NCI-H146 treated with DMSO at 0.1 percent for 48 hours (cell line): ENCODE measurements at regions not wholly inside any gene's neighbourhood (a gene's known extent, or its start where the extent isn't known, plus 50 kb on each side); places are given as distances from the start of the nearest gene placed in this dataset.
A peak's percentile ranks its signal among the peaks of the same experiment; 100 is the strongest.

ENCODE experiments used
- DNase-seq: peaks from one replicate; lab custom pipeline; 2025; ENCODE audit not compliant: unreplicated experiment; lab: John Stamatoyannopoulos, UW

DNA sequence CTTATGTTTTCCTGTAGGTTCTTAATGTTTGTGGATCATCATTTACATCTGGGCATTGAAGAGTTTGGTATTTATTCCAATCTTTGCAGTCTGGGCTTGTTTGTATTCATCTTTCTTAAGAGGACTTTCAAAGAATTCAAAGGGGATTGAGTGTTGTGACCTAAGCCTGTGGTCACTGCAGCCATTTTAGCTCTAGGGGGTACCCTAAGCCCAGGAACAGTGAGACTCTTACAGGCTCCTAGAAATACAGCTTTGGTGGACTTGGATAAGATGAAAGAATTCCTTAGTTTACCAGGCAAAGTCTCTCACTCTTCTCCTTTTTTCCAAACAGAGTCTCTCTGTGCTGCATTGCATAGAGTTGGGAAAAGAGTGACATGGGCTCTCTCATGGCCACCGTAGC, 2539.0 kb upstream of the PCDH20 start:
- no peak for DNase-seq

DNA sequence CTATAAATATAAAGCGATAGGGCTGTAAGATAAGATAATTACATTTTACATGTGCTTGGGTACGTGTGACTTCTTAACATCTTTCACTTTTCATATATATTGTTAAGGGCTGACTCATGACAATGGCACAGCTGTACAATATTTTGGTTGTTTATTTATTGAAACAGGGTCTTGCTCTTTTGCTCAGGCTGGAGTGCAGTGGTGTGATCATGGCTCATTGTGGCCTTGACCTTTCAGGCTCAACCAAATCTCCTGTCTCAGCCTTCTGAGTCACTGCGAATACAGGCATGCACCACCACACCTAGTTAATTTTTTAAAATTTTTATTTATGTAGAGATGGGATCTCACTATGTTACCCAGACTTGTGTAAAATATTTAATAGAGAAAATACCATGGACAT, 2532.4 kb upstream of the PCDH20 start:
- no peak for DNase-seq

DNA sequence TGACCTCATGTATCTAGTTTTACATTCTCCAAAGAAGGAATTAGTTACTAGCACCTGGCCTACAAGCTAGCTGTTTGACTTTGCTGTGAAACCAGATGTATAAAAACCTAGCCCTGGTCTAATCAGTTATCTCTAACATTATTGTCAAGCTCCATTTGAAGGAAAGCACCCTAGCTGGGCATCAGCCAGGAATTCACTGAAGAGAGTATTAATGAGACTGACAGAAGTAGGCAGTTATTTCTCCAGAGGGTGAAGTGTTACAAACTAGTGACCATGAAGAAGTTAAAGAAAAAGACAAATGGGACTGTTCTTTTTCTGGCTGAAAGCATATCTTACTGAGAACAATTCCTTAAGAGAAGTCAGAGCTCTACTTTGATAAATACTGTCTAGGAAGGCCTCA, 2529.3 kb upstream of the PCDH20 start:
- no peak for DNase-seq

DNA sequence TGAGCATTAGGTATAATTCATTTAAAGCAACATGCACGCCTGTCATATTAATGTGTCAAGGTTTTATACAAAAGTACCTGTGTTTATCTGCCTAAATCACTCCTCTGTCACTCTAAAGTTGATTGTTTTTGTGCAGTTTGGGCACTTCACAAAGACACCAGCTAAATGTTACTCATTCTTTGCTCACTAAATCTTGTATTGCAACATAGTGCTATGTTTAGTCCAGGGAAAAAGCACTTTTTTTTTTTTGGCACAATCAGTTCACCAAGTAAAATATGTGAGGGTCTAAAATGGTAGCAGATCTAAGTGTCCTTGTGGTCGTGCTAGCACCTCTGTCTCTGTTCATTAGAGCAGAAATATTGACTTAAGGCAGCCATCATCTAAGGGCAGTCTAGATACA, 2526.7 kb upstream of the PCDH20 start:
- no peak for DNase-seq

DNA sequence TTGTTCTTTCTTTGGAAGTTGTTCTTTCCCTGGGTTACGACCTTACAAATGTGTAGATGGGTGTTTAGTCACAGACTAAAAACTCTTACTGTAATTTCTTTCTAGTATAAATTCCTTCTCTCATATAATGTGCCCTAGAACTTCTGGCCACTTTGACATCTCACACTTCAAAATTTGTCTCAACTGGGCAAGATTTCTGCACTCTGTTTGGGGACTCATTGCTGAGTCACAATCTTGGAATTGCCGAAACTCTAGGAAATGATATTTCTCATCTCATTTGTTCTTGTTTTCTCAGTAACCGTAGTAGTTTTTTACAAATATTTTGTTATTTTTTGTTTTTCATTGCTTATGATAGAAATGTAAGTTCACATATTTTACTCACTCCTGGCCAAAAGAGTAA, 2523.2 kb upstream of the PCDH20 start:
- DNase-seq: no peak

DNA sequence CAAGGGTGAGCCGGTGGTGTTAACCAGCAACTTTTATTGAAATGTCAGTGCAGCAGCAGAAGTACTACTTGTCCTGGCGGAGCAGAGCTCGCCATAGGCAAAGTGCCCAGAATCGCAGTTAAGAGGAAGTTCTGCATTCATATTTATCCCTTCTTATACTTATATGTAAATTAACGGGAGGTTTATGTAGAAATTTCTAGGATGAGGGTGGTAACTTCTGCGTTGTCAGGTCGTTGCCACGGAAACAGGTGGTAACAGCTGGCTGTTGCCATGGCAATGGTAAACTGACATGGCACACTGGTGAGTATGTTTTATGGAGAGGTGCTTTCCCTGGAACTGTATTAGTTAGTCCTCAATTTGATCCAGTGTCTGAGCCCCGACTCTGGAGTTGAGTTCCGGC, 2494.9 kb upstream of the PCDH20 start:
- no peak for DNase-seq

DNA sequence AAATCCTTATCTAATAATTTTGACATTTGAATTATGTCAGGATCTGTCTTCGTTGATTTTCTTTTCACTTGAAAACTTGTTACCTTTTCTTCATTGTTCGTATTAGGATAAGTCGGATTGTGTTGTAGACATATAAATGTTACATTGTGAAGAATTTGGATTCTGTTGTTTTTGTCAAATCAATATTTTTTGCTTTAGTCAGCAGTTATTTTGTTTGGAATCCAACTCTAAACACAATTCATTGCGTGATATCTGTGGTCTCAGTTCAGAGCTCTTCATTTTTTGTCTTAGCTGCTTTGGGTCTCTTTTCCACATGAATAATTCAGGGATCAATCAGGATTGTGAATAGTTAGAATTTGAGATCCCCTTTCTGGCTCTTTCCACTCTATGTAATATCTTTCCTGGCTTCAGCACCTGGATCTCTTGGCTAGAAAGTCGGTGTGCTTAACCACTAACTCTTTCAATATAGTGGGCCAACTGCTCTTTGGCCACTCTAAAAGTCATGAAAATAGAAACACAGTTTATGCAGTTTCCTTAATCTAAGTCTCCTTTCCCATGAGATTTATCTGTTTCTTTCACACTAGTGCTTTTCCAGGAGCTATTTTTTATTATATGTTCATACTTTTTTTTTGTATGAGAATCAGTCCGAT, 2494.2 kb upstream of the PCDH20 start:
- no peak for DNase-seq

DNA sequence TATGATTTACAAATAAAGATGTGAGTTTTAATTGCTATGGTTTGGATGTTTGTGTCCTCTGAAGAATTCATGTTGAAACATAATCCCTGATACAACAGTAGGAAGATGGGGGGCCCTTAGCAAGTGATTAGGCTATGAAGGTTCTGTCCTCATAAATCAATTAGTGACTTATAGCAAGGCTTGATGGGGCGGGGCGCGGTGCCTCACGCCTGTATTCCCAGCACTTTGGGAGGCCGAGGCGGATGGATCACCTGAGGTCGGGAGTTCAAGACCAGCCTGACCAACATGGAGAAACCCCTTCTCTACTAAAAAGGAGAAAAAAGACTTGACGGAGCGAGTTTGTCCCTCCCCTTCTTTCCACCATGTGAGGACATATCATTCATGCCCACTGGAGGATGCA, 2486.5 kb upstream of the PCDH20 start:
- DNase-seq: no peak

DNA sequence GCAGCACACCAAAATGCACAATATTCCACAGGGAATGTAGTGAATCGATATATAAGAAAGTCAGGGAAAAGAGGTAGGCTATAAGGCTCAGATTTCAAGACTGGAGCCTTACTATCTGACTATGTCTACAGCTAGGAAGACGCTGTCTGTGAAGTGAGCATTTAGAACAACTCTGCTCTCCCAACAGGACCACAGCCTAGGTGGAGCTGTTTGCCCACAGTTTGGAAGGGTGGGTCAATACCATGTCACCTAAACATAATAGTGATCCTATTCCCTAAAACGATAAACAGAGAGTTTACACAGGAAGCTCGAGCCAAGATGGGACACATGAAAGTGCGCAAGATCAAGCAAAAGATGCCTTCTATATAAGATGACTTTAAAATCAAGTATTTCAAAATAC, 2486.0 kb upstream of the PCDH20 start:
- no peak for DNase-seq

DNA sequence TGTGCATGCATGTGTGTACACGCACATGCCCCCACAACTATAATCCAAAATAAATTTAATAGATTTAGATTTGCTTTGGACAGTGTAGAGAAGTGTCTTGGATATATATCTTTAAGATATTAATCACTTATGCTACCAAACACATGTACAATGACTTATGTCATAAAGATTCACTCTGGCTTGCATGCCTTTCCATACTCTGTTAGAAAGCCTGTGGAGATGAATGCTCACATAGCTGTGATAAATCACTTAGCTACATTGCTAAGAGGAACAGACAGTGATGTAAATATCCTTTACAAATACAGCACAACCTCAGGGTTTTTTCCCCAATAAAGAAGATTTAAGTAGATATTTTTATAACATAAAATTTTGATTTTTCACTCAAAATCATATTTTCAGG, 2484.8 kb upstream of the PCDH20 start:
- DNase-seq: no peak

DNA sequence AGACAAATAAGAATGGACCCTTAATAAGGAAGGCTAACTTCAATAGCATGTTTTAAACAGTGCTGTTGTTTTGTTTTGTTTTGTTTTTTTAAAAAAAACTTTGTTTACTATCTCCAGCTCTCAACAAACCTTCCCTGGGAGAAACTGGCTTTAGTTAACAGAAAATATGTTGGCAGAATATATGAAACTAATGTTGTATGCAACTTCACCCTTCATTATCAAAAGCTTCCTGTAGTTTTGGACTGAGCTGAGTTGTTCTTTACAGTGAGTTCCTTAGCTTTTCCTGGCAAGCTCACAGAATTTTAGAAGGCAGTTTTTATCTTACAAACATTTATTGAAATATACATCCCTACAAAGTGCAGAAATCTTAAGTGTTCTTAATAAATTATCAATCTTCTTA, 2480.7 kb upstream of the PCDH20 start:
- no peak for DNase-seq

DNA sequence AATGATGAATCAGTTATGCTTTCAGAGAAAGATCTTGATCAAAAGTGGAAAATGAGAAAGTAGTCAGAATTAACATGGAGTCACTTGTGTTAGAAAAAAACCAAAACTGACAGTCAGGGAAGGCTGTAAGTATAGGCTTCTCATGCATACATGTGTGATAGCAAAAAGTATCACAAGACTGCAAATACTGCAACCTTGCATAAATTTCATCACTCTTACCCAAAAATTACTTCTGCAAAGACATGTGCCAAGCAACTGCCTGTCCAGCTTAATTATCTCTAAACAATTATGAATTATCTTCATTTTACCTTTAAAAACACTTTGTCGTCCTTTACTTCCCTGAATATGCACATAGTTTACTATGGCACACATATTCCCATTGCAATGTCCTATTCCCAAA, 2466.4 kb upstream of the PCDH20 start:
- no peak for DNase-seq

DNA sequence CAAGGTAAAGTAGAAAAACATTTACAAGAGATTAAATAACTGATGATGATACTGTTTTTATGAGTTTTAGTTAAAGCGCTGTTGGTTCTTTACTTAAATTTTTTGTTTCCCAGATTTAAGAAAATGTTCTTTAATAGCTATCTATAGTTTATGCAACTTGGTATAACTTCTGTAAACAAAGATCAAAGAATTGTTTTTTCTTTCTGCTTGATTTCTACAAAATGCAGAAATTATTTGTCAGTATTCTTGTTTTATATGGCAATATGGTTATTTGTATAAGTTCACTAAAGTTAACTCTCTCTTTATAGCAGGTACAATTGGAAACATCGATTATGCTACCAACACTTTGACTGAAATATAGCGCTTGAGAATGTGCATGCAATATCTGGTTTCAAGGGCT, 2465.1 kb upstream of the PCDH20 start:
- DNase-seq: no peak

DNA sequence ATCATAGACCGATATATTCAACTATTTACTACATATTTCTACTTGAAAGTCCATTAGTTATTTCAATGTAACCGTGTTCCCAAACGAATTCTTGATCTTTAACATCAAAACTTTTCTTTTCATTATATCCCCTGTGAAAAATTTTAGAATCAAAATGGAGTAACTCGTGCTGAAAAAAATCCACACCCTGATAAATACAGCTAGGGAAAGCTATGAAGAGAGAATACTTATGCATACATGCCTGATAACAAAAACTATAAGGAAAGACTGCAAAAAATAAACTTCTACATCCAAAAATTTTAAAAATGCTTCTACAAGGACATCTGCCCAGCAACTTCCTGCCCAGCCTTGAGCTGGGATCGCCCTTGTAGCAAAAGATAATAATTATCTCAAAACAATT, 2458.3 kb upstream of the PCDH20 start:
- no peak for DNase-seq

DNA sequence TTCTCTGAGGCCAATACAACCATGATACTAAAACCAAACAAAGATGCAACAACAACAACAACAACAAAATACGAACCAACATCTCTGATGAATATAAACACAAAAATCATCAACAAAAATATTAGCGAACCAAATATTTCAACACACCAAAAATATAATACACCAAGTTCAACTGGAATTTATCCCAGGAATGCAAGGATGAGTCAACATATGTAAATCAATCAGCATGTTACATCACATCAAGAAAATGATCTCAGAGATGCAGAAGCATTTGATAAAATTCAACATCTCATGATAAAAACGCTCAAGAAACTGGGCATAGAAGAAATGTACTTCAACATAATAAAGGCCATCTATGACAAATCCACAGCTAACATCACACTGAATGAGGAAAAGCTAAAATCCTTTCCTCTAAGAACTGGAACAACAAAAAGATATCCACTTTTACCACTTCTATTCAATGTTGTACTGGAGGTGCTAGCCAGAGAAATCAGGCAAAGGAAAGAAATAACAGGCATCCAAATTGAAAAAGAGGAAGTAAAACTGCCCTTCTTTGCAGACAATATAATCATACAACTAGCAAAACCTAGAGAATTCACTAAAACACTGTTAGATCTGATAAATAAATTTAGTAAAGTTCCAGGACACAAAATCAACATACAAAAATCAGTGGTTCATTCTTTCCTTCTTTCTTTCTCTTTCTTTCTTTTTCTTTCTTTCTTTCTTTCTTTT, 2448.7 kb upstream of the PCDH20 start:
- DNase-seq: no peak

DNA sequence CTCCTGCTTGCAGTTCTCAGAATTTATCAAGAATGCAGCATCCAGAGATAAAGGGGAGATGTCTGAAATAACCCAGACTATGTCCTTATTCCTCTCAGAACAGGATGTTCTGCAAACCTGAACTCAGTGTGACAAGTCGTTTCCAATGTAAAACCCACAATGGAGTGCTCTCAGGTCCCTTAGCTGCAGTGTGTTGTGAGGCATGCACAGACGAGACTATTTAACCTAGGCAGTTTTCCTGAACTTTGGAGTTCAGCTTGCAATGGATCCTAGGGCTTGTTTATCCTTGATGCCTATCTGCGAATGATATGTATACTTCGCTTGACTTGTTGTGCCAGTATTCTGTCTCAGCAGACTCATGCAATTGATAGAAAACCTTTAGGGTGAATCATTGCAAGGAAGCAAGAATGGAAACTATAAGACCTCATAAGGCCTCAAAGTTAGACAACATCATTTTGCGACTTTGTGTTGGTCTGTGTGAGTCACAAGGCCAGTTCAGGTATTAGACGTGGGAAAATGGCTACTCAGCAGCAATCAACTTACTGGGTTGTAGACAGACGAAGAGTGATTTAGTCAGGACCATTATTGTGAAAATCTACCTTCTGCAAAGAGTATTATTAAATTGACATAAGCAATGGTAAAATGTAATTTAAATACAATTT, 2439.9 kb upstream of the PCDH20 start:
- no peak for DNase-seq

DNA sequence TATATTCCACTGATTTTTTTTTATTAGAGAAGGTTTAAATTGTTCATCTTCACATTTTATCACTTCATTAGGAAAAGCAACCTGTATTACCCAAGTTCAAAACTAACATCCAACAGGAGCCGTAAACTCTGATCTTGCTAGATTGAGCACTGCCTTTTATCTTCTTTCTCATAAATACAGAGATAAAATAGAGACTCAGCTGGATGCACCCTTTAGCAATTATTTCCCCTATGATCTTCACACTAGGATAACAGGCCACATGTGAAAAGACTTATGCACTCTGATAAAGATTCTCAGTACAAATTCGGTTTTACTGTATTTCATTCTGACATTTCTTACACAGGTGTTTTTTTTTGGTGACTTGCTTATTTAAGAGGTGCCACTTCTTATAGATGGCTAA, 2438.2 kb upstream of the PCDH20 start:
- peak; percentile 49 for DNase-seq

DNA sequence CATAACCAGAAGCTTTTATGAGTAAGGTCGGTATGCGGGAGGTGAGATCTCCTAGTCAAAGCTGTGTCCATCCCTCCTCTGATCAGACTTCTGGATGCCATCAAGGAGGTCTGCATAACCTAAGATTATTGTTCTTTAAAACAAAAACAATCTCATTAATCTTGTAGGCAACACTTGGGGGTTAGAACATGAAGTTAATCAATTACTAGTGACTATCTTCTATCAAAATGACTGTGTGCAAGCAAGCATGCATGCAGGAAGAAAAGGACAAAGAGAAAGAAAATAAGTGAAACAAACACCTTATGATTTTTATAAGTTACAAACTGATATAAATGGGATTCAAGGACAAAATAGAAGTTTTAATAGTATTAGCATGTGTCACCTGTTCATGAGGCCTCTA, 2435.9 kb upstream of the PCDH20 start:
- no peak for DNase-seq

DNA sequence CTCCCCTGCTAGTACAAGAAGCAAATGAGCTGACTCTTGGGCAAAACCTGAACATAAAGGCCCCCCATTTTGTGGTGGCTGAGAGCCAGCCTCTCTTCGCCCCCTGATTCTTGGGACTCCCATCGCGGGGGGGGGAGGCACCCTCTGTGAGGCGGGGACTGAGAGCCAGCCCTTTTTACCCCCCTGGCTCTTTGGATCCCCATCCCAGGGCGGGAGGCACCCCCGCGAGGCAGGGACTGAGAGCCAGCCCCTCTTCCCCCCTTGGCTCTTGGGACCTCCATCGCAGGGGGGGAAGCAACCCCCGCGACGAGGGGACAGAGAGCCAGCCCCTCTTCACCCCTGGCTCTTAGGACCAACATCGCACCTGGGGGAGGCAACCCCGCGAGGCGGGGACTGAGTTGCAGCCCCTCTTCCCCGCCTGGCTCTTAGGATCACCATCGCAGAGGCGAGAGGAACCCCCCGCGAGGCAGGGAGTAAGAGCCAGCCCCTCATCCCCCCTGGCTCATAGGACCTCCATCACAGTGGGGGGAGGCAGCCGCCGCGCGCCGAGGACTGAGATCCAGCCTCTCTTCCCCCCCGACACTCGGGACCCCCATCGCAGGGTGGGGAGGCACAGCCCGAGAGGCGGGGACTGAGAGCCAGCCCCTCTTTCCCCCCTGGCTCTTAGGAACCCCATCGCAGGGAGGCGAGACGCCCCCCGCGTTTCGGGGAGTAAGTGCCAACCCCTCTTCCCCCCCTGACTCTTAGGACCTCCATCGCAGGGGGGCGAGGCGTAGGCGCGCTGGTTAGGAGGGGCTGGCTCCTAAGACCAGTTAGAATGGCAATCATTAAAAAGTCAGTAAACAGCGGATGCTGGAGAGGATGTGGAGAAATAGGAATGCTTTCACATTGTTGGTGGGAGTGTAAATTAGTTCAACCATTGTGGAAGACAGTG, 2428.4 kb upstream of the PCDH20 start:
- no peak for DNase-seq

DNA sequence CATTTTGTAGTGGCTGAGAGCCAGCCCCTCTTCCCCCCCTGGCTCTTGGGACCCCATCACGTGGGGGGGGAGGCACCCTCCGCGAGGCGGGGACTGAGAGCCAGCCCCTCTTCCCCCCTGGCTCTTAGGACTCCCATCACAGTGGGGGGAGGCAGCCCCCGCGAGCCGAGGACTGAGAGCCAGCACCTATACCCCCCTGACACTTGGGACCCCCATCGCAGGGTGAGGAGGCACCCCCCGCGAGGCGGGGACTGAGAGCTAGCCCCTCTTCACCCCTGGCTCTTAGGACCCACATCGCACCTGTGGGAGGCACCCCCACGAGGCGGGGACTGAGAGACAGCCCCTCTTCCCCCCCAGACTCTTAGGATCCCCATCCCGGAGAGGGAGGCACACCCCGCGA, 2426.5 kb upstream of the PCDH20 start:
- DNase-seq: no peak
